HCT116 (cell line): ENCODE measurements at regions not wholly inside any gene's neighbourhood (a gene's known extent, or its start where the extent isn't known, plus 50 kb on each side); places are given as distances from the start of the nearest gene placed in this dataset.

Experiments
- ATAC-seq: fragments of 200-7000 bp; cut with Tn5 transposase; 2 replicates; pipeline ENCODE4 v1.9.1; 2020; ENCODE audit warnings: mild to moderate bottlenecking, moderate library complexity
- BruUV-seq: library from RNA; stranded (reverse); fragments of 400-500 nt; replicated peaks from 2 replicates; lab custom pipeline; 2021; lab: Mats Ljungman, UMichigan
- CTCF ChIA-PET: fragments of 300-600 bp; sonication (Branson Sonifier 250); formaldehyde crosslinking; loops from one replicate; lab custom pipeline; 2021; ENCODE audit warnings: antibody characterized with exemption; lab: Charles Lee
- POLR2A ChIA-PET: fragments of 300-600, 350-600 bp; sonication (Branson Sonifier 250); formaldehyde crosslinking; loops from one replicate; lab custom pipeline; 2021; ENCODE audit warnings: antibody characterized with exemption; lab: Charles Lee
- RAD21 ChIA-PET, 2 experiments: fragments of 300-600 bp; sonication (Branson Sonifier 250); formaldehyde crosslinking; loops; one replicate each; lab custom pipeline; 2023; ENCODE audit warnings: low total read pairs in 2 of 2; ENCODE audit not compliant: uncharacterized antibody in 2 of 2, unreplicated experiment in 2 of 2, low non-redundant PET in 1 of 2; lab: Charles Lee
- DNase-seq: peaks from one replicate; pipeline ENCODE4 v3.0.0-alpha.2; 2010; ENCODE audit warnings: low read depth, low spot score
- H2AFZ ChIP-seq: fragments of 200-600 bp; shearing (Covaris generic), sonication (generic); 2 replicates; pipeline ENCODE4 v1.6.1; 2017; ENCODE audit warnings: low read depth, mixed run types, mixed read lengths, antibody characterized with exemption, low read length; ENCODE audit not compliant: poor library complexity, severe bottlenecking
- H3K27ac ChIP-seq: 2 replicates; pipeline ENCODE4 v1.5.1; 2012; ENCODE audit warnings: low read depth, low read length
- H3K27me3 ChIP-seq: fragments of 200-600 bp; sonication (generic); 2 replicates; pipeline ENCODE4 v1.6.1; 2016; ENCODE audit warnings: mixed run types, low read length, mixed read lengths; ENCODE audit not compliant: insufficient read depth
- H3K36me3 ChIP-seq, 2 experiments: fragments of 200-500 bp in 1 of 2; fragments of 200-600 bp in 1 of 2; sonication (Bioruptor generic) in 1 of 2; sonication (generic) in 1 of 2; 2 replicates each; pipeline versions ENCODE4 v1.5.1 to v1.6.1; 2014 to 2016; ENCODE audit warnings: low read length in 2 of 2, inconsistent platforms in 1 of 2, mixed read lengths in 1 of 2, mixed run types in 1 of 2; ENCODE audit not compliant: insufficient read depth in 2 of 2, control insufficient read depth in 1 of 2
- H3K4me1 ChIP-seq, 2 experiments: fragments of 200-600 bp in 1 of 2; sonication (generic) in 1 of 2; 2 replicates each; pipeline versions ENCODE4 v1.5.1 to v1.6.1; 2012 to 2017; ENCODE audit warnings: low read length in 2 of 2, inconsistent platforms in 1 of 2, mild to moderate bottlenecking in 1 of 2, mixed read lengths in 1 of 2, mixed run types in 1 of 2, moderate library complexity in 1 of 2; ENCODE audit not compliant: insufficient read depth in 2 of 2, control insufficient read depth in 1 of 2
- H3K4me2 ChIP-seq: fragments of 200-600 bp; sonication (generic); 2 replicates; pipeline ENCODE4 v1.6.1; 2017; ENCODE audit warnings: mixed run types, low read length, mixed read lengths
- H3K4me3 ChIP-seq, 2 experiments: fragments of 200-600 bp in 1 of 2; sonication (generic) in 1 of 2; replicated peaks in 1 of 2; 2 replicates each; pipeline ENCODE4 v1.5.1; 2011 to 2016; ENCODE audit warnings: low read length in 2 of 2, control low read depth in 1 of 2, low read depth in 1 of 2, mild to moderate bottlenecking in 1 of 2, mixed read lengths in 1 of 2, mixed run types in 1 of 2
- H3K79me2 ChIP-seq: fragments of 200-600 bp; sonication (generic); 2 replicates; pipeline ENCODE4 v1.6.1; 2017; ENCODE audit warnings: mild to moderate bottlenecking, mixed run types, low read length, moderate library complexity, mixed read lengths; ENCODE audit not compliant: insufficient read depth
- H3K9ac ChIP-seq: fragments of 200-600 bp; sonication (generic); 2 replicates; pipeline ENCODE4 v1.6.1; 2016; ENCODE audit warnings: low read length, mixed read lengths
- H3K9me2 ChIP-seq: fragments of 200-600 bp; sonication (generic), shearing (Covaris generic); 2 replicates; pipeline ENCODE4 v1.6.1; 2017; ENCODE audit warnings: mixed run types, mild to moderate bottlenecking, moderate library complexity; ENCODE audit not compliant: insufficient read depth
- H3K9me3 ChIP-seq, 2 experiments: fragments of 200-500 bp in 1 of 2; fragments of 200-600 bp in 1 of 2; sonication (Bioruptor generic) in 1 of 2; sonication (generic) in 1 of 2; 2 replicates each; pipeline ENCODE4 v1.6.1; 2014 to 2017; ENCODE audit warnings: low read length in 2 of 2, mixed read lengths in 2 of 2, inconsistent platforms in 1 of 2, low read depth in 1 of 2, mild to moderate bottlenecking in 1 of 2, mixed run types in 1 of 2, moderate library complexity in 1 of 2; ENCODE audit not compliant: control insufficient read depth in 1 of 2, insufficient read depth in 1 of 2
- H4K20me1 ChIP-seq: fragments of 200-600 bp; sonication (generic), shearing (Covaris generic); 2 replicates; pipeline ENCODE4 v1.6.1; 2017; ENCODE audit warnings: mixed run types, mild to moderate bottlenecking, moderate library complexity; ENCODE audit not compliant: insufficient read depth
- ELF1 ChIP-seq: IDR thresholded peaks from 2 replicates; pipeline ENCODE4 v1.6.1; 2012; ENCODE audit warnings: low read depth, borderline replicate concordance
- EZH2 ChIP-seq: fragments of 200-600 bp; sonication (generic); IDR thresholded peaks from 2 replicates; pipeline ENCODE4 v1.6.1; 2017; ENCODE audit warnings: antibody characterized with exemption, mixed run types
- EZH2phosphoT487 ChIP-seq: fragments of 200-600 bp; IDR thresholded peaks from 2 replicates; pipeline ENCODE4 v1.6.1; 2018; ENCODE audit warnings: antibody characterized with exemption, borderline replicate concordance
- FOSL1 ChIP-seq: IDR thresholded peaks from 2 replicates; pipeline ENCODE4 v1.6.1; 2012; ENCODE audit warnings: low read depth
- POLR2AphosphoS5 ChIP-seq: IDR thresholded peaks from 2 replicates; pipeline ENCODE4 v1.6.1; 2011; ENCODE audit warnings: mild to moderate bottlenecking, low read depth, low read length, moderate library complexity
- SRF ChIP-seq: IDR thresholded peaks from 2 replicates; pipeline ENCODE4 v1.6.1; 2012; ENCODE audit warnings: low read depth
- ZFX ChIP-seq: fragments of 450-650 bp; IDR thresholded peaks from 2 replicates; pipeline ENCODE4 v1.6.1; 2017
- intact Hi-C: fragments of 100-400 bp; cut with micrococcal nuclease; formaldehyde crosslinking; loops from 2 replicates; pipeline ENCODE4 v1.10.0; 2022
- TF ChIP-seq, protein P1 (sequence below), 3 experiments: fragments of 200-600 bp in 1 of 3; sonication (generic) in 1 of 3; IDR thresholded peaks in 2 of 3; conservative IDR thresholded peaks in 1 of 3; 2 replicates each; pipeline ENCODE4 v1.5.1; 2012 to 2017; ENCODE audit warnings: low read depth in 2 of 3, low read length in 2 of 3, antibody characterized with exemption in 1 of 3, borderline replicate concordance in 1 of 3, control low read depth in 1 of 3, mild to moderate bottlenecking in 1 of 3, mixed read lengths in 1 of 3, mixed run types in 1 of 3, moderate library complexity in 1 of 3; ENCODE audit not compliant: insufficient read depth in 1 of 3
- TF ChIP-seq, protein P2 (sequence below): IDR thresholded peaks from 2 replicates; pipeline ENCODE4 v1.6.1; 2011; ENCODE audit warnings: mild to moderate bottlenecking, low read length, moderate library complexity; ENCODE audit not compliant: insufficient replicate concordance; ENCODE audit errors: extremely low read depth
- TF ChIP-seq, protein P3 (sequence below): IDR thresholded peaks from 2 replicates; pipeline ENCODE4 v1.6.1; 2012
- TF ChIP-seq, protein P4 (sequence below): IDR thresholded peaks from 2 replicates; pipeline ENCODE4 v1.6.1; 2012

DNA sequence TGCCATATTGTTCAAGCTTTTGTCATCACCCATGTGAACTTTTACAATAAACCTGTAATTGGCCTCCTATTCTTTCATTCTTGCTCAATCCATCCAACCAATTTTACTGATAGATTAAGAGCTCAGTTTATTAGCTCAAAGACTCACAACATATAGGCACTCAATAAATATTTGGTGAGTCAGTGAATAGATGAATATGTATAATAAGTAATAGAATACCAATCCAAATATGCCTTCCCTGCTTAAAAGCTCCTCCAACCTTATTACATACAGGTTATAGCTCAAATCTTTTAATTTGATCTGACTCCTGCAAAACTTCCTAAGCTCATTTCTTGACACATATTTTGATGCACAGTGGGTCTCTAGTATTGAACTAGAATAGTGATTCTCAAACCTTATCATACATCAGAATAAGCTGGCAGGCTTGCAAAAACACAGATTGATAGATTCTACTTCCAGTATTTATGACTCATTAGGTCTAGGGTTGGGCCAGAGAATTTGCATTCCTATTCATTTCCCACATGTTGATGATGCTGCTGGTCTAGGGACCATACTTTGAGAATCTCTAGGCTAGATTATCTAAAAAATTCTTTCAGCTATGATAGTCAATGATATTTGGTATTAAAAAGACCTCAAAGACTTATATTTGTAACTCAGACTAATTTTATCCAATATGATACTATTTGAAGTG, 114.4 kb downstream of the PCTP start:
- Histone ChIP-seq H3K4me3 (no peak overlapping the region), H3K4me2 (no peak overlapping the region), H4K20me1 (no peaks in the 10 kb centered on the region), H3K4me1 (no peaks in the 10 kb centered on the region), H3K36me3 (no peaks in the 10 kb centered on the region), H3K9ac (no peak overlapping the region), H3K79me2 (no peaks in the 10 kb centered on the region), H3K9me3 (no peaks in the 10 kb centered on the region), H3K9me2 (no peaks in the 10 kb centered on the region), H2AFZ (no peak overlapping the region), H3K27ac (no peak overlapping the region), H3K27me3 (peaks cover 17% of the 10 kb centered on the region)
- RAD21 ChIA-PET = no interaction called here
- ATAC-seq = no peak
- DNase-seq = no peak
- CTCF ChIA-PET = no interaction called here
- intact Hi-C loops = no loop called here
- no TSS peak for BruUV-seq
- TF ChIP-seq EZH2 (no peak), EZH2phosphoT487 (no peak), POLR2AphosphoS5 (no peak), FOSL1 (no peak), SRF (no peak), ELF1 (no peak), ZFX (no peak)
- TF ChIP-seq, protein P1, sequence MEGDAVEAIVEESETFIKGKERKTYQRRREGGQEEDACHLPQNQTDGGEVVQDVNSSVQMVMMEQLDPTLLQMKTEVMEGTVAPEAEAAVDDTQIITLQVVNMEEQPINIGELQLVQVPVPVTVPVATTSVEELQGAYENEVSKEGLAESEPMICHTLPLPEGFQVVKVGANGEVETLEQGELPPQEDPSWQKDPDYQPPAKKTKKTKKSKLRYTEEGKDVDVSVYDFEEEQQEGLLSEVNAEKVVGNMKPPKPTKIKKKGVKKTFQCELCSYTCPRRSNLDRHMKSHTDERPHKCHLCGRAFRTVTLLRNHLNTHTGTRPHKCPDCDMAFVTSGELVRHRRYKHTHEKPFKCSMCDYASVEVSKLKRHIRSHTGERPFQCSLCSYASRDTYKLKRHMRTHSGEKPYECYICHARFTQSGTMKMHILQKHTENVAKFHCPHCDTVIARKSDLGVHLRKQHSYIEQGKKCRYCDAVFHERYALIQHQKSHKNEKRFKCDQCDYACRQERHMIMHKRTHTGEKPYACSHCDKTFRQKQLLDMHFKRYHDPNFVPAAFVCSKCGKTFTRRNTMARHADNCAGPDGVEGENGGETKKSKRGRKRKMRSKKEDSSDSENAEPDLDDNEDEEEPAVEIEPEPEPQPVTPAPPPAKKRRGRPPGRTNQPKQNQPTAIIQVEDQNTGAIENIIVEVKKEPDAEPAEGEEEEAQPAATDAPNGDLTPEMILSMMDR (IDR thresholded peaks at IDR 0.05 in 2 of 3, conservative IDR thresholded peaks at IDR 0.05 in 1 of 3; ENCODE audit: borderline replicate concordance in 1 of 3, insufficient read depth in 1 of 3, low read depth in 2 of 3, low read length in 2 of 3) = no peak
- TF ChIP-seq, protein P2, sequence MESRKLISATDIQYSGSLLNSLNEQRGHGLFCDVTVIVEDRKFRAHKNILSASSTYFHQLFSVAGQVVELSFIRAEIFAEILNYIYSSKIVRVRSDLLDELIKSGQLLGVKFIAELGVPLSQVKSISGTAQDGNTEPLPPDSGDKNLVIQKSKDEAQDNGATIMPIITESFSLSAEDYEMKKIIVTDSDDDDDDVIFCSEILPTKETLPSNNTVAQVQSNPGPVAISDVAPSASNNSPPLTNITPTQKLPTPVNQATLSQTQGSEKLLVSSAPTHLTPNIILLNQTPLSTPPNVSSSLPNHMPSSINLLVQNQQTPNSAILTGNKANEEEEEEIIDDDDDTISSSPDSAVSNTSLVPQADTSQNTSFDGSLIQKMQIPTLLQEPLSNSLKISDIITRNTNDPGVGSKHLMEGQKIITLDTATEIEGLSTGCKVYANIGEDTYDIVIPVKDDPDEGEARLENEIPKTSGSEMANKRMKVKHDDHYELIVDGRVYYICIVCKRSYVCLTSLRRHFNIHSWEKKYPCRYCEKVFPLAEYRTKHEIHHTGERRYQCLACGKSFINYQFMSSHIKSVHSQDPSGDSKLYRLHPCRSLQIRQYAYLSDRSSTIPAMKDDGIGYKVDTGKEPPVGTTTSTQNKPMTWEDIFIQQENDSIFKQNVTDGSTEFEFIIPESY = no peak
- TF ChIP-seq, protein P3, sequence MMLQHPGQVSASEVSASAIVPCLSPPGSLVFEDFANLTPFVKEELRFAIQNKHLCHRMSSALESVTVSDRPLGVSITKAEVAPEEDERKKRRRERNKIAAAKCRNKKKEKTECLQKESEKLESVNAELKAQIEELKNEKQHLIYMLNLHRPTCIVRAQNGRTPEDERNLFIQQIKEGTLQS = no peak
- TF ChIP-seq, protein P4, sequence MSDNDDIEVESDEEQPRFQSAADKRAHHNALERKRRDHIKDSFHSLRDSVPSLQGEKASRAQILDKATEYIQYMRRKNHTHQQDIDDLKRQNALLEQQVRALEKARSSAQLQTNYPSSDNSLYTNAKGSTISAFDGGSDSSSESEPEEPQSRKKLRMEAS = no peak
- POLR2A ChIA-PET = no interaction called here
